ENCODE measurements at regions not wholly inside any gene's neighbourhood (a gene's known extent, or its start where the extent isn't known, plus 50 kb on each side); places are given as distances from the start of the nearest gene placed in this dataset.

GRCh38 chr22:48541401-48542098 is 1286.1 kb downstream of the BRD1 start:
- H3K27me3 ChIP-seq (ENCODE audit: low read depth, low read length) = no peaks in the 10 kb centered on the region
- no peaks in the 10 kb centered on the region for H3K36me3 ChIP-seq (ENCODE audit: control insufficient read depth in 1 of 2, insufficient read depth in 2 of 2, low read length in 2 of 2)
- no peaks in the 10 kb centered on the region for H3K9me3 ChIP-seq (ENCODE audit: control insufficient read depth in 1 of 2, low read length in 2 of 2)
- H3K4me3 ChIP-seq (ENCODE audit: low read depth in 1 of 2, low read length in 2 of 2) = no peak overlapping the region
- no peak overlapping the region for H3K27ac ChIP-seq (ENCODE audit: low read length)
- no peaks in the 10 kb centered on the region for H3K4me1 ChIP-seq (ENCODE audit: control insufficient read depth in 1 of 2, insufficient read depth in 2 of 2, low read length in 2 of 2)

GRCh38 chr22:48539261-48539660 is 1288.4 kb downstream of the BRD1 start:
- no peak overlapping the region for H3K27ac ChIP-seq (ENCODE audit: low read length)
- no peaks in the 10 kb centered on the region for H3K36me3 ChIP-seq (ENCODE audit: control insufficient read depth in 1 of 2, insufficient read depth in 2 of 2, low read length in 2 of 2)
- H3K4me3 ChIP-seq (ENCODE audit: low read depth in 1 of 2, low read length in 2 of 2) = no peak overlapping the region
- no peaks in the 10 kb centered on the region for H3K27me3 ChIP-seq (ENCODE audit: low read depth, low read length)
- H3K4me1 ChIP-seq (ENCODE audit: control insufficient read depth in 1 of 2, insufficient read depth in 2 of 2, low read length in 2 of 2) = no peaks in the 10 kb centered on the region
- no peaks in the 10 kb centered on the region for H3K9me3 ChIP-seq (ENCODE audit: control insufficient read depth in 1 of 2, low read length in 2 of 2)

- H3K27me3 ChIP-seq (ENCODE audit: low read depth, low read length) = no peaks in the 10 kb centered on the region
- no peaks in the 10 kb centered on the region for H3K9me3 ChIP-seq (ENCODE audit: control insufficient read depth in 1 of 2, low read length in 2 of 2)
- H3K36me3 ChIP-seq (ENCODE audit: control insufficient read depth in 1 of 2, insufficient read depth in 2 of 2, low read length in 2 of 2) = no peaks in the 10 kb centered on the region
- no peak overlapping the region for H3K27ac ChIP-seq (ENCODE audit: low read length)
- H3K4me3 ChIP-seq (ENCODE audit: low read depth in 1 of 2, low read length in 2 of 2) = no peak overlapping the region
- H3K4me1 ChIP-seq (ENCODE audit: control insufficient read depth in 1 of 2, insufficient read depth in 2 of 2, low read length in 2 of 2) = no peaks in the 10 kb centered on the region
Observed at GRCh38 chr22:48538291-48538820, 1289.3 kb downstream of the BRD1 start.

- Histone ChIP-seq H3K27ac (ENCODE audit: low read length) (no peak overlapping the region), H3K9me3 (ENCODE audit: control insufficient read depth in 1 of 2, low read length in 2 of 2) (no peaks in the 10 kb centered on the region), H3K27me3 (ENCODE audit: low read depth, low read length) (no peaks in the 10 kb centered on the region), H3K36me3 (ENCODE audit: control insufficient read depth in 1 of 2, insufficient read depth in 2 of 2, low read length in 2 of 2) (no peaks in the 10 kb centered on the region), H3K4me3 (ENCODE audit: low read depth in 1 of 2, low read length in 2 of 2) (no peak overlapping the region), H3K4me1 (ENCODE audit: control insufficient read depth in 1 of 2, insufficient read depth in 2 of 2, low read length in 2 of 2) (no peaks in the 10 kb centered on the region)
Observed at GRCh38 chr22:48537343-48537680, 1290.4 kb downstream of the BRD1 start.

GRCh38 chr22:48536541-48537342 is 1290.9 kb downstream of the BRD1 start:
- Histone ChIP-seq H3K4me1 (ENCODE audit: control insufficient read depth in 1 of 2, insufficient read depth in 2 of 2, low read length in 2 of 2) (no peaks in the 10 kb centered on the region), H3K27me3 (ENCODE audit: low read depth, low read length) (no peaks in the 10 kb centered on the region), H3K36me3 (ENCODE audit: control insufficient read depth in 1 of 2, insufficient read depth in 2 of 2, low read length in 2 of 2) (no peaks in the 10 kb centered on the region), H3K4me3 (ENCODE audit: low read depth in 1 of 2, low read length in 2 of 2) (no peak overlapping the region), H3K9me3 (ENCODE audit: control insufficient read depth in 1 of 2, low read length in 2 of 2) (no peaks in the 10 kb centered on the region), H3K27ac (ENCODE audit: low read length) (no peak overlapping the region)

GRCh38 chr22:48535868-48536540 is 1291.7 kb downstream of the BRD1 start:
- H3K27me3 ChIP-seq (ENCODE audit: low read depth, low read length) = no peaks in the 10 kb centered on the region
- no peaks in the 10 kb centered on the region for H3K36me3 ChIP-seq (ENCODE audit: control insufficient read depth in 1 of 2, insufficient read depth in 2 of 2, low read length in 2 of 2)
- H3K27ac ChIP-seq (ENCODE audit: low read length) = no peak overlapping the region
- no peaks in the 10 kb centered on the region for H3K9me3 ChIP-seq (ENCODE audit: control insufficient read depth in 1 of 2, low read length in 2 of 2)
- H3K4me1 ChIP-seq (ENCODE audit: control insufficient read depth in 1 of 2, insufficient read depth in 2 of 2, low read length in 2 of 2) = no peaks in the 10 kb centered on the region
- no peak overlapping the region for H3K4me3 ChIP-seq (ENCODE audit: low read depth in 1 of 2, low read length in 2 of 2)

- no peaks in the 10 kb centered on the region for H3K9me3 ChIP-seq (ENCODE audit: control insufficient read depth in 1 of 2, low read length in 2 of 2)
- H3K27ac ChIP-seq (ENCODE audit: low read length) = no peak overlapping the region
- H3K4me1 ChIP-seq (ENCODE audit: control insufficient read depth in 1 of 2, insufficient read depth in 2 of 2, low read length in 2 of 2) = no peaks in the 10 kb centered on the region
- H3K27me3 ChIP-seq (ENCODE audit: low read depth, low read length) = no peaks in the 10 kb centered on the region
- no peak overlapping the region for H3K4me3 ChIP-seq (ENCODE audit: low read depth in 1 of 2, low read length in 2 of 2)
- H3K36me3 ChIP-seq (ENCODE audit: control insufficient read depth in 1 of 2, insufficient read depth in 2 of 2, low read length in 2 of 2) = no peaks in the 10 kb centered on the region
Observed at GRCh38 chr22:48534395-48534958, 1293.2 kb downstream of the BRD1 start.

- Histone ChIP-seq H3K27me3 (ENCODE audit: low read depth, low read length) (no peaks in the 10 kb centered on the region), H3K4me3 (ENCODE audit: low read depth in 1 of 2, low read length in 2 of 2) (no peak overlapping the region), H3K9me3 (ENCODE audit: control insufficient read depth in 1 of 2, low read length in 2 of 2) (no peaks in the 10 kb centered on the region), H3K27ac (ENCODE audit: low read length) (no peak overlapping the region), H3K4me1 (ENCODE audit: control insufficient read depth in 1 of 2, insufficient read depth in 2 of 2, low read length in 2 of 2) (no peaks in the 10 kb centered on the region), H3K36me3 (ENCODE audit: control insufficient read depth in 1 of 2, insufficient read depth in 2 of 2, low read length in 2 of 2) (no peaks in the 10 kb centered on the region)
Observed at GRCh38 chr22:48532986-48533385, 1294.7 kb downstream of the BRD1 start.

- Histone ChIP-seq H3K4me1 (ENCODE audit: control insufficient read depth in 1 of 2, insufficient read depth in 2 of 2, low read length in 2 of 2) (no peaks in the 10 kb centered on the region), H3K27ac (ENCODE audit: low read length) (no peak overlapping the region), H3K36me3 (ENCODE audit: control insufficient read depth in 1 of 2, insufficient read depth in 2 of 2, low read length in 2 of 2) (no peaks in the 10 kb centered on the region), H3K27me3 (ENCODE audit: low read depth, low read length) (no peaks in the 10 kb centered on the region), H3K9me3 (ENCODE audit: control insufficient read depth in 1 of 2, low read length in 2 of 2) (no peaks in the 10 kb centered on the region), H3K4me3 (ENCODE audit: low read depth in 1 of 2, low read length in 2 of 2) (no peak overlapping the region)
Observed at GRCh38 chr22:48531761-48532435, 1295.8 kb downstream of the BRD1 start.

- H3K27me3 ChIP-seq (ENCODE audit: low read depth, low read length) = no peaks in the 10 kb centered on the region
- H3K4me1 ChIP-seq (ENCODE audit: control insufficient read depth in 1 of 2, insufficient read depth in 2 of 2, low read length in 2 of 2) = no peaks in the 10 kb centered on the region
- no peaks in the 10 kb centered on the region for H3K36me3 ChIP-seq (ENCODE audit: control insufficient read depth in 1 of 2, insufficient read depth in 2 of 2, low read length in 2 of 2)
- no peaks in the 10 kb centered on the region for H3K9me3 ChIP-seq (ENCODE audit: control insufficient read depth in 1 of 2, low read length in 2 of 2)
- H3K4me3 ChIP-seq (ENCODE audit: low read depth in 1 of 2, low read length in 2 of 2) = no peak overlapping the region
- no peak overlapping the region for H3K27ac ChIP-seq (ENCODE audit: low read length)
Observed at GRCh38 chr22:48531108-48531507, 1296.6 kb downstream of the BRD1 start.

GRCh38 chr22:48530666-48531065 is 1297.0 kb downstream of the BRD1 start:
- Histone ChIP-seq H3K9me3 (ENCODE audit: control insufficient read depth in 1 of 2, low read length in 2 of 2) (no peaks in the 10 kb centered on the region), H3K36me3 (ENCODE audit: control insufficient read depth in 1 of 2, insufficient read depth in 2 of 2, low read length in 2 of 2) (no peaks in the 10 kb centered on the region), H3K4me1 (ENCODE audit: control insufficient read depth in 1 of 2, insufficient read depth in 2 of 2, low read length in 2 of 2) (no peaks in the 10 kb centered on the region), H3K27ac (ENCODE audit: low read length) (no peak overlapping the region), H3K4me3 (ENCODE audit: low read depth in 1 of 2, low read length in 2 of 2) (no peak overlapping the region), H3K27me3 (ENCODE audit: low read depth, low read length) (no peaks in the 10 kb centered on the region)

Data from muscle layer of duodenum (tissue), 2 donors.